Cerebellar nuclear complex (tissue), 1 donor: ENCODE measurements at regions not wholly inside any gene's neighbourhood (a gene's known extent, or its start where the extent isn't known, plus 50 kb on each side); places are given as distances from the start of the nearest gene placed in this dataset.
"Not testable (repeated sequence)": the region's sequence is repeated elsewhere in the genome, so short reads cannot be mapped to it uniquely, and the experiment has no call there.

ENCODE experiments used
- DNase-seq, 2 experiments: peaks; one replicate each; lab custom pipeline; 2025; lab: John Stamatoyannopoulos, UW

DNA sequence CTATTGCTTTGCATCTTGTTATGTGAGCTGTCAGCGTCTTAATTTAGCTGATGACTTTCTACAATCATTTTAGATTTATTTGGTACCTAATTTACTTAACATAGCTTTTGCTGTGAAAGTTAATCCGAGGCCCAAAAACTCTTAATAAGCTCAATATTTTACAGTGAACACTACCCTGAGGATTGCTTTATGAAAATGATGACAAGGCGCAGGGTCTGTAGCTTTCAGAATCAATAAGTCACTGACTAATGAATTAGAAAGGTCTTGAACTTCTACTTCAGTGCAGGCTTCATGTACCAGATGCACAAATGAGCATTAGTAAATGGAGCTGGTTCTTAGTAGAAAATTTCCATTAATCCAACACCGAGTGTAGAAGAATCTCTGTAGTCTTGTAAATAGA lies 81.4 kb upstream of the ZNF366 start:
- no peak for DNase-seq

- no peak for DNase-seq
Observed at GRCh38 chr5:72587661-72588308, 80.6 kb upstream of the ZNF366 start.

DNA sequence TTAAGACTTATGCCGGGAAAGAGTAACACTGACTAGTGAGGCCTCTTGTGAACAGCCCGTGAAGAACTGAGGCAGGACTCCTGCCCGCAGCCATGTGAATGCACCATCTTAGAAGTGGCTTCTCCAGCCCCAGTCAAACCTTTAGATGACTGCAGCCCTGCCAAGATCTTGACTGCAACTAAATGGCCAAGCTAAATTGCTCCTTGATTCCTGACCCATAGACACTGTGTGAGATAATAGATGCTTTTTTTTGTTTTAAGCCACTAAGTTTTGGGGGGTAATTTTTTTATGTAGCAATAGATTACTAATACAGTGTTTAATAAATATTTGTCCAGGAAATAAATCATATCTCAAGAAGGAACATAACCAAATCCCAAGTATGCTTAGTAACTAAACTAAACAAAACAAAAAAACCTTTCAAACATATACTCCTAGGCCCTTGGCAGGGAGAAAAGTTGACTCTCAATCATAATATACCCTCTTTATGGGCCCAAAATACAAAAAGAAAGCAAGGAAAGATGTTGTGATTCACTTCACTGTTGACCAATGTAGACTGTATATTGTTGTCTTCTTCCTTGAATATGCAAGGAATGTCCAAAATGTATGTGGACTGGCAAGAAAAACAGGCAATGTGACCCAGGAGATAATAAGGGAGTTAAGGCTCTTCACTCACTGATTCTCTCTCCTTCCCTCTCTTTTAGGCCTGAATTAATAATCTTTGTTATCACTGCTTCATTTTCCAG lies 79.7 kb upstream of the ZNF366 start:
- no peak for DNase-seq

- DNase-seq = no peak
Observed at GRCh38 chr5:72584466-72584865, 77.3 kb upstream of the ZNF366 start.

DNA sequence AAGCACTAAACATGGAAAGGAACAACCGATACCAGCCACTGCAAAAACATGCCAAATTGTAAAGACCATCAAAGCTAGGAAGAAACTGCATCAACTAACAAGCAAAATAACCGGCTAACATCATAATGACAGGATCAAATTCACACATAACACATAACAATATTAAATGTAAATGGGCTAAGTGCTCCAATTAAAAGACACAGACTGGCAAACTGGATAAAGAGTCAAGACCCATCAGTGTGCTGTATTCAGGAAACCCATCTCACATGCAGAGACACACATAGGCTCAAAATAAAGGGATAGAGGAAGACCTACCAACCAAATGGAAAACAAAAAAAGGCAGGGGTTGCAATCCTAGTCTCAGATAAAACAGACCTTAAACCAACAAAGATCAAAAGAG lies 72.1 kb upstream of the ZNF366 start:
- not testable (repeated sequence) for DNase-seq

DNA sequence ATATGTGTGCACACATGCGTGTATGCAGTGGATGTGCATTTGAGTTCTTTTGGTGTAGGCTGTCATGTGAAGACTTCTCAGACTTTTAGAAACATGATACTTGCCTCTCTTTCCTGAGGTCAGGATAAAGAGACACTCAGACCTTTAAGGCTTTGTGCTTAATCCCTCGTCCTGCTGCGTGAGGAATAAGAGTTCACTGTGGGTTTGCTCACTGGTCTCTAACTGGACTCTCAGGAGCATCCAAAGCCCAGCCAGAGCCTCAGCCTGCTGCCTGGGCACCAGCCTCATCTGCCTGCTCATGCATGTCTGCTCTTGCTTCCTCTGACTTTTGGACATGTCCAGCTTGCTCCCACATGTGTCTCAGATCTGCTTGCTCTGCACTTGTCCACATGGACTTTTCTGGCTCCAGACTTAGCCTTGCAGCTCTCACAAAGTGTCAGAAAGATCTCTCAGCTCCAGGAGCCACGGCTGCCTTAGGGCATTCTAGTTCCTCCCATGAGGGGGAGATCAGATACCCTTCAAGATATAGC lies 65.1 kb upstream of the ZNF366 start:
- no peak for DNase-seq

- DNase-seq = no peak
Observed at GRCh38 chr5:72569408-72569944, 62.3 kb upstream of the ZNF366 start.

GRCh38 chr5:72566746-72567145 lies 59.5 kb upstream of the ZNF366 start:
- no peak for DNase-seq

GRCh38 chr5:72565513-72566289 lies 58.5 kb upstream of the ZNF366 start:
- DNase-seq = no peak

DNA sequence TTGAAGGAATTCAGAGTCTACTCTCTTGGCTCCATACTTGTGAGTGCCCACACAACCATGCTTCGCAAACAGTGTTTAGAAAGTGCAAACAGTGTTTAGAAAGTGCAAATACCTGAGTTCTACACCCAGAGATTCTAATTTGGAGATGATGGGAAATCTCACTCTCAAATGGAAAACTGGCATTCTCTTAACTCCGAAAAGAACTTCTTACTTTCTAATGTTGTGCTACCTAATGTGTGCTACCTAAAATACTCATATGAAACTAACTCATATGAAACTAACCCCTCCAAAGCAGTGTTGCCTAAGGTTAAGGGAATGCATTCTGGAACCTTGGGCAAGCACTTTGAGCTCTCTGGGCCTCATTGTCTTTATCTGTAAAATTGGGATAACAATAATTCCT lies 55.5 kb upstream of the ZNF366 start:
- DNase-seq = no peak

GRCh38 chr5:72561148-72561972 lies 54.1 kb upstream of the ZNF366 start:
- no peak for DNase-seq

GRCh38 chr5:72559866-72560766 lies 52.9 kb upstream of the ZNF366 start:
- no peak for DNase-seq

GRCh38 chr5:72558383-72558782 lies 51.2 kb upstream of the ZNF366 start:
- DNase-seq = no peak

DNA sequence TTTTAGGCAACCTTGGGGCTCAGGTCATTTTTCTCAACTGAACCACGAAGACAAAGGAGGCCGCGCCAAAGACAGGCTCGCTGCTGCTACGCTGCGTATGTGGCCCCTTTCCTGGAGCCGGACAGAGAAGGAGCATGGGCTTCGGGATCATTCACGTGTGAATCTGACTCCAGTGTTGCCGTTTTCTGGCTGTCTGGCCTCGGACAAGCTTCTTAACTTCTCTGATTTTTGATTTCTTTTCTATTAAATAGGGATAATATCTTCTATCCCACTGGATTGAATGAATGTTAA lies 50.8 kb upstream of the ZNF366 start:
- DNase-seq = no peak

GRCh38 chr5:72557167-72558045 lies 50.2 kb upstream of the ZNF366 start:
- DNase-seq = no peak
